ENCODE measurements at regions not wholly inside any gene's neighbourhood (a gene's known extent, or its start where the extent isn't known, plus 50 kb on each side); places are given as distances from the start of the nearest gene placed in this dataset.

- TF ChIP-seq CTCF (IDR thresholded peaks at IDR 0.05) (no peak), POLR2A (IDR thresholded peaks at IDR 0.05) (no peak)
Observed at GRCh38 chr13:95391362-95391761, 90.1 kb upstream of the ABCC4 start.

Measured in Peyer's patch (tissue), 4 donors.